B cell (primary cell): ENCODE measurements at regions not wholly inside any gene's neighbourhood (a gene's known extent, or its start where the extent isn't known, plus 50 kb on each side); places are given as distances from the start of the nearest gene placed in this dataset.

Experiments
- EZH2 ChIP-seq: IDR thresholded peaks from 2 replicates; pipeline ENCODE4 v1.6.1; 2012; ENCODE audit warnings: borderline replicate concordance, low read depth, mild to moderate bottlenecking, moderate library complexity, low read length; ENCODE audit not compliant: insufficient read depth, poor library complexity, severe bottlenecking
- TF ChIP-seq, protein P1 (sequence below): fragments of 200-600 bp; IDR thresholded peaks from one replicate; pipeline ENCODE4 v1.8.0; 2022; ENCODE audit warnings: antibody characterized with exemption, mild to moderate bottlenecking

DNA sequence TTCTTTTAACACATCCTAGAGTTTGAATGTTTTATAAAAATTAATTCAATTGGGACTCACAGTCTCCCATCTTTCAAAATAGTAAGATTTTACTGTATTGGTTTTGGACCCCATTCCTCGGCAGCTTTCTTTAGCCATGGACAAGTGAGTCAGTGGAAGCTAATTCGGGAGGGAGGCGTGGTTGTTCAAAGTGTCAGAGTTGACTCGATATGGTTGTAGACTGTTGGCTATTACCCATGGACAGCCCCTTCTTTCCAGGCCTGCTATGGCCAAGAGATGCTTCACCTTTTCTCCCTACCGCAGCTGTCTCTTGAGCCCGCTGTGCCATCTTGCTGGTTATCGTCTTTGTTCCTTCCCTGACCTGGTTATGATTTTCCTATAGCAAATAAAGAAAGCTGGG is 243.0 kb downstream of the CD83 start:
- TF ChIP-seq, protein P1, sequence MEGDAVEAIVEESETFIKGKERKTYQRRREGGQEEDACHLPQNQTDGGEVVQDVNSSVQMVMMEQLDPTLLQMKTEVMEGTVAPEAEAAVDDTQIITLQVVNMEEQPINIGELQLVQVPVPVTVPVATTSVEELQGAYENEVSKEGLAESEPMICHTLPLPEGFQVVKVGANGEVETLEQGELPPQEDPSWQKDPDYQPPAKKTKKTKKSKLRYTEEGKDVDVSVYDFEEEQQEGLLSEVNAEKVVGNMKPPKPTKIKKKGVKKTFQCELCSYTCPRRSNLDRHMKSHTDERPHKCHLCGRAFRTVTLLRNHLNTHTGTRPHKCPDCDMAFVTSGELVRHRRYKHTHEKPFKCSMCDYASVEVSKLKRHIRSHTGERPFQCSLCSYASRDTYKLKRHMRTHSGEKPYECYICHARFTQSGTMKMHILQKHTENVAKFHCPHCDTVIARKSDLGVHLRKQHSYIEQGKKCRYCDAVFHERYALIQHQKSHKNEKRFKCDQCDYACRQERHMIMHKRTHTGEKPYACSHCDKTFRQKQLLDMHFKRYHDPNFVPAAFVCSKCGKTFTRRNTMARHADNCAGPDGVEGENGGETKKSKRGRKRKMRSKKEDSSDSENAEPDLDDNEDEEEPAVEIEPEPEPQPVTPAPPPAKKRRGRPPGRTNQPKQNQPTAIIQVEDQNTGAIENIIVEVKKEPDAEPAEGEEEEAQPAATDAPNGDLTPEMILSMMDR = no peak
- no peak for TF ChIP-seq EZH2
